Fibroblast of mammary gland (primary cell): ENCODE measurements at regions not wholly inside any gene's neighbourhood (a gene's known extent, or its start where the extent isn't known, plus 50 kb on each side); places are given as distances from the start of the nearest gene placed in this dataset.
"Not testable (repeated sequence)": the region's sequence is repeated elsewhere in the genome, so short reads cannot be mapped to it uniquely, and the experiment has no call there.

Experiments used
- DNase-seq: peaks from one replicate; pipeline ENCODE4 v3.0.0-alpha.2; 2010; ENCODE audit warnings: low read depth
- H3K4me3 ChIP-seq: 2 replicates; pipeline ENCODE4 v1.5.1; 2011; ENCODE audit warnings: low read depth, mild to moderate bottlenecking, low read length, moderate library complexity; ENCODE audit not compliant: control insufficient read depth
- CTCF ChIP-seq: conservative IDR thresholded peaks from 2 replicates; pipeline ENCODE4 v1.5.1; 2011; ENCODE audit warnings: low read depth, low read length, inconsistent platforms; ENCODE audit not compliant: control insufficient read depth, insufficient read depth

- no peak for DNase-seq
- no peak overlapping the region for H3K4me3 ChIP-seq
- TF ChIP-seq CTCF, result no peak
These were observed 370.7 kb downstream of the PPP1R3A start for GRCh38 chr7:113548137-113548536.

- H3K4me3 ChIP-seq, result no peak overlapping the region
- no peak for TF ChIP-seq CTCF
- DNase-seq, result peak; percentile 2
These were observed 397.3 kb downstream of the PPP1R3A start for GRCh38 chr7:113521468-113521867.

GRCh38 chr7:113519472-113519871 is 399.3 kb downstream of the PPP1R3A start:
- TF ChIP-seq CTCF, result no peak
- no peak overlapping the region for H3K4me3 ChIP-seq
- no peak for DNase-seq

GRCh38 chr7:113504691-113505090 is 386.3 kb upstream of the SMIM30 start:
- no peak for TF ChIP-seq CTCF
- DNase-seq, result no peak
- H3K4me3 ChIP-seq, result no peak overlapping the region

GRCh38 chr7:113504142-113504541 is 385.8 kb upstream of the SMIM30 start:
- TF ChIP-seq CTCF, result no peak
- no peak for DNase-seq
- no peak overlapping the region for H3K4me3 ChIP-seq

- not testable (repeated sequence) for DNase-seq, H3K4me3 ChIP-seq
These were observed 378.2 kb upstream of the SMIM30 start for GRCh38 chr7:113496586-113496985.

- DNase-seq, result not testable (repeated sequence)
These were observed 376.6 kb upstream of the SMIM30 start for GRCh38 chr7:113494797-113495566.

GRCh38 chr7:113491305-113491704 is 373.0 kb upstream of the SMIM30 start:
- no peak for DNase-seq
- no peak overlapping the region for H3K4me3 ChIP-seq
- no peak for TF ChIP-seq CTCF

More at GRCh38 chr7:113494797-113495566, 376.6 kb upstream of the SMIM30 start:
- H3K4me3 ChIP-seq, result not testable (repeated sequence)
